Pancreas (tissue), 10 donors: ENCODE measurements at regions not wholly inside any gene's neighbourhood (a gene's known extent, or its start where the extent isn't known, plus 50 kb on each side); places are given as distances from the start of the nearest gene placed in this dataset.

Experiments used
- ATAC-seq, 4 donors: fragments of 200-7000 bp; cut with Tn5 transposase; one replicate each; pipeline versions ENCODE4 v1.8.0 to v1.9.1; 2020; ENCODE audit warnings: mild to moderate bottlenecking in 4 of 4, moderate library complexity in 4 of 4
- DNase-seq, 6 donors: peaks; one replicate each; pipeline ENCODE4 v3.0.0-alpha.2; 2020
- FAIRE-seq: peaks from 2 replicates; lab custom pipeline; 2012; peaks lifted over from hg19 to GRCh38; lab: Jason Lieb, UNC
- H3K27ac ChIP-seq, 4 donors: fragments of 200-600 bp; sonication (generic); 1 replicate in 3 of 4; 2 replicates in 1 of 4; pipeline versions ENCODE4 v1.5.0 to v1.8.0; 2020
- H3K27me3 ChIP-seq, 4 donors: fragments of 200-600 bp; one replicate each; pipeline ENCODE4 v1.8.0; 2021
- H3K36me3 ChIP-seq, 3 donors: fragments of 200-600 bp; sonication (generic) in 1 of 3; one replicate each; pipeline versions ENCODE4 v1.5.0 to v1.8.0; 2020 to 2021
- H3K4me1 ChIP-seq, 3 donors: fragments of 200-600 bp; one replicate each; pipeline ENCODE4 v1.8.0; 2021
- H3K4me3 ChIP-seq, 4 donors: fragments of 200-600 bp; sonication (generic) in 2 of 4; one replicate each; pipeline versions ENCODE4 v1.5.0 to v1.8.0; 2020 to 2021
- H3K9me3 ChIP-seq, 4 donors: fragments of 200-600 bp; one replicate each; pipeline ENCODE4 v1.8.0; 2021
- WGBS, 2 donors: extraction: QIAGEN DNeasy Blood & Tissue Kit; methylation state at CpG; one replicate each; pipeline ENCODE4 v1.1.7; 2013; 5-methylcytosine and 5-hydroxymethylcytosine counted together
- intact Hi-C, 3 donors: fragments of 100-400 bp; cut with DNase I; formaldehyde crosslinking; loops; one replicate each; pipeline versions ENCODE4 v1.11.1 to v1.14.2; 2022
- TF ChIP-seq, protein P1 (sequence below), 4 donors: fragments of 200-600 bp; sonication (generic) in 3 of 4; IDR thresholded peaks; one replicate each; pipeline versions ENCODE4 v1.5.0 to v1.8.0; 2021; ENCODE audit warnings: antibody characterized with exemption in 4 of 4
- donor health status: healthy with polysubstance abuse.
- donor health status: DM: no; HTN: no; CAD: no; lungs with moderate emphysema.
- donor health status: DM: no; HTN: no; CAD: no.
- donor health status: control.
- donor health status: control.
- donor health status: Bipolar disorder and iron deficiency.
- donor health status: DM: yes; HTN: yes; CAD: no.
- donor health status: DM: no; HTN: no; CAD: no.
- donor health status: DM: no; HTN: no; CAD: no.
- donor health status: DM: yes; HTN: yes; CAD: no.

DNA sequence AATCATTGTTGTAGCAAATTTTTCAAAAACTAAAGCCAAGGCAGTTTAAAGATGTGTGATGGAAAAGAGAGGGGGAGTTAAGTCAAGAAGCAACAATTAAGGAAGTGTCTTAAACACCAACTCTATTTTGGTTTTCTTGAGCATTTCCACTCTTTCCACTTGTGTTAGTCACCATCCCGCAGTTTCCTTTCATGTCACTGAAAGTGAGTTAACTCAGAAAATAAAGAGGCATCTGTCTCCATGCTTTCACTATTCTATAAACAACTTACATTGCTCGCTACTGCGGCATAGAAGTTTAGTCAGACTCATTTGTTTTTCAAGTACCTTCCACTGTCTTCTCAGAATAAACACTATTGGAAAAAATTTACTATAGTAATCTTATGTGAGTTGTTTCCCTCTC lies 284.9 kb upstream of the SEMA3D start:
- no peaks in the 10 kb centered on the region for H3K27me3 ChIP-seq
- TF ChIP-seq, protein P1, sequence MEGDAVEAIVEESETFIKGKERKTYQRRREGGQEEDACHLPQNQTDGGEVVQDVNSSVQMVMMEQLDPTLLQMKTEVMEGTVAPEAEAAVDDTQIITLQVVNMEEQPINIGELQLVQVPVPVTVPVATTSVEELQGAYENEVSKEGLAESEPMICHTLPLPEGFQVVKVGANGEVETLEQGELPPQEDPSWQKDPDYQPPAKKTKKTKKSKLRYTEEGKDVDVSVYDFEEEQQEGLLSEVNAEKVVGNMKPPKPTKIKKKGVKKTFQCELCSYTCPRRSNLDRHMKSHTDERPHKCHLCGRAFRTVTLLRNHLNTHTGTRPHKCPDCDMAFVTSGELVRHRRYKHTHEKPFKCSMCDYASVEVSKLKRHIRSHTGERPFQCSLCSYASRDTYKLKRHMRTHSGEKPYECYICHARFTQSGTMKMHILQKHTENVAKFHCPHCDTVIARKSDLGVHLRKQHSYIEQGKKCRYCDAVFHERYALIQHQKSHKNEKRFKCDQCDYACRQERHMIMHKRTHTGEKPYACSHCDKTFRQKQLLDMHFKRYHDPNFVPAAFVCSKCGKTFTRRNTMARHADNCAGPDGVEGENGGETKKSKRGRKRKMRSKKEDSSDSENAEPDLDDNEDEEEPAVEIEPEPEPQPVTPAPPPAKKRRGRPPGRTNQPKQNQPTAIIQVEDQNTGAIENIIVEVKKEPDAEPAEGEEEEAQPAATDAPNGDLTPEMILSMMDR (IDR thresholded peaks at IDR 0.05), result no peak
- H3K36me3 ChIP-seq, result no peaks in the 10 kb centered on the region
- intact Hi-C loops, result no loop called here
- WGBS, 2 donors, result 40 to 56% methylated on average over 3 of the region's 3 CpGs
- no peak overlapping the region for H3K4me3 ChIP-seq
- DNase-seq (no peak), ATAC-seq (peak in 1 of 4 donors; percentile 15), FAIRE-seq (no peak)
- no peaks in the 10 kb centered on the region for H3K4me1 ChIP-seq
- no peaks in the 10 kb centered on the region for H3K9me3 ChIP-seq
- no peak overlapping the region for H3K27ac ChIP-seq

DNA sequence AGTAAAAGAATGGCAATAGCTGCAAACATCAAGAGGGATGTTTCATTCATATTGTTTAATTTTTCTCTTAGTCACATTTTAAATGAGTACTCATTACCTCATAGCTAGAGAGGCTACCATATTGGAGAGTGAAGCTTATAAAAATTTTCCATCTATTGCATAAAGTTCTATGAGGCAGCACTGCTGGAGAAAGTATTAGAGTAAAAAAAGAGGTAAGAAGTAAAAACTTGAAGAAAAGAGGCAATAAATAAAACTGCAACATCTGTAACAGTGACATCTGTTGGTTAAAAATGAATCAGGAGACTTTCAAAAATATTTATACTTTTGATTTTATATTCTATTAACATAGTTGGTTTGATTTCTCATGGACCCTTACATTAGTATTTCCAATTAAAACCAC lies 284.5 kb upstream of the SEMA3D start:
- Histone ChIP-seq H3K27me3 (no peaks in the 10 kb centered on the region), H3K9me3 (no peaks in the 10 kb centered on the region), H3K4me1 (no peaks in the 10 kb centered on the region), H3K4me3 (no peak overlapping the region), H3K36me3 (no peaks in the 10 kb centered on the region), H3K27ac (no peak overlapping the region)
- TF ChIP-seq, protein P1 (IDR thresholded peaks at IDR 0.05), result no peak
- intact Hi-C loops, result no loop called here
- FAIRE-seq (no peak), DNase-seq (no peak), ATAC-seq (no peak)

DNA sequence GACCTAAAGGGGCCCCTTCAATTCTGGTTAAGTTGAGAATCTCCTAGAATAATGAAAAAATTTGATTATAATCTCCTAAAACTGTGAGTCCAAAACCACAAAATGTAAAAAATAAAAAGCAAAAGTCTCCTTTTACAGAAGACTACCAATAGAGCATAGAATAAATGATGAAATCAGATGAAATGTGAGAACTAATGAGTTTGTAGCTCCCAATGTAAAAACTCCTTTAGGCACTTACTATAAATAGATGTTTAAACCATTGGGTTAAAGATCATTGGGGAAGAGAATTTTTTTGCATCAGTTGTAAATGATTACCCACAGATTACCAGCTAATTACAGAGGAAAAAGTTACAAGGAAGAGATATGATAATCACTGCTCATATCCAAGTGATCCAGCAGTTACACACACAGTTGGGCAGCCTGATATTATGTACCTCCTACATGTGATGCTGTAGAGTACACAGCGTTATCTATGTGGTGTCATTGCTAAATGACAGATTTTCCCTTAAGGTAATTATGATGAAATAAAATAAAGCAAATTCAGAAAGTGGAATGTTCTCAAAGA lies 282.7 kb upstream of the SEMA3D start:
- Histone ChIP-seq H3K4me1 (no peaks in the 10 kb centered on the region), H3K36me3 (no peaks in the 10 kb centered on the region), H3K4me3 (no peak overlapping the region), H3K9me3 (no peaks in the 10 kb centered on the region), H3K27me3 (peaks cover 0 to 5% (median 0%) of the 10 kb centered on the region in 4 donors), H3K27ac (no peak overlapping the region)
- 53 to 61% methylated on average over 1 of the region's 1 CpG for WGBS, 2 donors
- intact Hi-C loops, result no loop called here
- DNase-seq (no peak), FAIRE-seq (no peak), ATAC-seq (no peak)
- TF ChIP-seq, protein P1 (IDR thresholded peaks at IDR 0.05), result no peak

DNA sequence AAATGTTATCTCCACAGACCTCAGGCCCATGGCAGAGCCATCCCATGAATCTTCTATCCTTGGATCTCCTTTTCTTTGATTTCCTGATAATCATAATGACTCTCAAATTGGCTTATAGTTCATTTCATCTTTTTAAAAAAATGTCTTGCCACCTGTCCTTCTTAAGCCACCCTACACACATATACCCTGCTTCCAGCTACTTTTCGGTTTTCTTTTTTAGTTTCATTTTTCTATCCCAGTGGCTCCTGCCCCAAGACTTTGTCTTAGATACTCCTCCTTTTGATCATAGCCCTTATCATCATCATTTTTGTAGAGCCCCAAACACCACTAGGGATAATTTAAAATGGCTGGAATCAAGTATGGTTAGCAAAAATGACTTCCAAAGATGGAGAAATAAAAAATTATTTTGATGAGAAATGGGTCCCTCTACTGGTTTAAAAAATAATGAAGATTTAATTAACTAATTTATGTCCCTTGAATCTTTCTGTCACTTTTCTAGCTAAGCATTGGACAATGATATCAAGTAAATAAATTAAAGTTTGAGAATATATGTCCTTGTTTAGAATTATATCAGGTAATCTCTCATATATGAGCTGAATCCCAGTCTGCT lies 277.3 kb upstream of the SEMA3D start:
- H3K27ac ChIP-seq, result no peak overlapping the region
- TF ChIP-seq, protein P1 (IDR thresholded peaks at IDR 0.05), result no peak
- H3K27me3 ChIP-seq, result peaks cover 0 to 5% (median 0%) of the 10 kb centered on the region in 4 donors
- WGBS, 2 donors, result 82 to 97% methylated on average over 1 of the region's 1 CpG
- FAIRE-seq, result no peak
- no peaks in the 10 kb centered on the region for H3K4me1 ChIP-seq
- H3K4me3 ChIP-seq, result no peak overlapping the region
- no peaks in the 10 kb centered on the region for H3K9me3 ChIP-seq
- intact Hi-C loops, result no loop called here
- no peak for ATAC-seq
- DNase-seq, result no peak
- H3K36me3 ChIP-seq, result no peaks in the 10 kb centered on the region

DNA sequence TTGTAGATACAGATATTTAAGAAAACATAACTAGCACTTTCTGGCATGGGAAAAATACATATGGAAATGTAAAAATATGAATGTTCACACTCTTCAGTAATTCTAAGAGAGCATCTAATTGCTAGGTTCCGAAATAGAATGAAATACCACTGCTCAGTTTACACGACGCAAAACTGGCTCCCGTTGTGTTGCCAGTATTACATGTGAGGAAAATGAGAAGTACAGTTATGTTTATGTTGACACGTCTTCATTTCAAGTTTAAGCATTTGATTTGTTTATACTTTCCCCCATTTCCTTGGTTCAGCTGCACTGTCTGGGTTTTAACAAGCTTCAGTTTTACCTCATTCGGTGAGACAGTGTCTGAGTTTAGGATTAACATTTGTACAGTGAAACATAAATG lies 275.8 kb upstream of the SEMA3D start:
- no peak overlapping the region for H3K27ac ChIP-seq
- FAIRE-seq, result no peak
- no peaks in the 10 kb centered on the region for H3K36me3 ChIP-seq
- H3K4me3 ChIP-seq, result no peak overlapping the region
- TF ChIP-seq, protein P1 (IDR thresholded peaks at IDR 0.05), result no peak
- peaks cover 0 to 5% (median 0%) of the 10 kb centered on the region in 4 donors for H3K27me3 ChIP-seq
- intact Hi-C loops, result no loop called here
- H3K9me3 ChIP-seq, result no peaks in the 10 kb centered on the region
- ATAC-seq, result no peak
- H3K4me1 ChIP-seq, result no peaks in the 10 kb centered on the region
- WGBS, 2 donors, result 50 to 68% methylated on average over 6 of the region's 6 CpGs
- no peak for DNase-seq
